ENCODE measurements at regions not wholly inside any gene's neighbourhood (a gene's known extent, or its start where the extent isn't known, plus 50 kb on each side); places are given as distances from the start of the nearest gene placed in this dataset.

DNA sequence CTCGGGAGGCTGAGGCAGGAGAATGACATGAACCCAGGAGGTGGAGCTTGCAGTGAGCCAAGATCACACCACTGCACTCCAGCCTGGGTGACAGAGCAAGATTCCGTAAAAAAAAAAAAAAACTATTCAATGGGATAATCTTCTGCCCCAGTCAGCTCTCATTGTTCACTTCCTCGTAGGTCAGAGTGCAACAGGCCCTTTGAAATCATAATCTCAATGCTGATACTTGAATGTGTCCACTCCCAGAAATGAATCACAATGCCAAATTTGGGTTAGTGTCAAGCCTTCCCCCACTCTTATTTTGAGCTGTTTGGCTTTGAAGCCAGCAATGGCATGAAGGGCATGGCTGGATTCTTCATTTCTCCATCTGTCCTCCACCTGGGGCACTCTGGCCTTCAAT is 610.3 kb upstream of the KLF4 start:
- H3K4me2 ChIP-seq (ENCODE audit: control insufficient read depth, extremely low read depth, insufficient read depth, low read depth, low read length): no peak overlapping the region
- no peaks in the 10 kb centered on the region for H3K36me3 ChIP-seq (ENCODE audit: control insufficient read depth in 2 of 2, extremely low read depth in 1 of 2, insufficient read depth in 2 of 2, low read length in 2 of 2)
- H3K9me3 ChIP-seq (ENCODE audit: control insufficient read depth, low read depth, low read length): no peaks in the 10 kb centered on the region
- H3K9ac ChIP-seq (ENCODE audit: control insufficient read depth, extremely low read depth, insufficient read depth, low read length): no peak overlapping the region
- H3K4me1 ChIP-seq (ENCODE audit: control insufficient read depth, extremely low read depth, insufficient read depth, low read length): peaks cover 13% of the 10 kb centered on the region
- no peaks in the 10 kb centered on the region for H3K9me1 ChIP-seq (ENCODE audit: control insufficient read depth, extremely low read depth, insufficient read depth, low read length)
- H4K20me1 ChIP-seq (ENCODE audit: control insufficient read depth, extremely low read depth, insufficient read depth, low read length): no peaks in the 10 kb centered on the region
- no peak for TF ChIP-seq EZH2 (IDR thresholded peaks at IDR 0.05; ENCODE audit: low read length)
- TF ChIP-seq, protein P1, sequence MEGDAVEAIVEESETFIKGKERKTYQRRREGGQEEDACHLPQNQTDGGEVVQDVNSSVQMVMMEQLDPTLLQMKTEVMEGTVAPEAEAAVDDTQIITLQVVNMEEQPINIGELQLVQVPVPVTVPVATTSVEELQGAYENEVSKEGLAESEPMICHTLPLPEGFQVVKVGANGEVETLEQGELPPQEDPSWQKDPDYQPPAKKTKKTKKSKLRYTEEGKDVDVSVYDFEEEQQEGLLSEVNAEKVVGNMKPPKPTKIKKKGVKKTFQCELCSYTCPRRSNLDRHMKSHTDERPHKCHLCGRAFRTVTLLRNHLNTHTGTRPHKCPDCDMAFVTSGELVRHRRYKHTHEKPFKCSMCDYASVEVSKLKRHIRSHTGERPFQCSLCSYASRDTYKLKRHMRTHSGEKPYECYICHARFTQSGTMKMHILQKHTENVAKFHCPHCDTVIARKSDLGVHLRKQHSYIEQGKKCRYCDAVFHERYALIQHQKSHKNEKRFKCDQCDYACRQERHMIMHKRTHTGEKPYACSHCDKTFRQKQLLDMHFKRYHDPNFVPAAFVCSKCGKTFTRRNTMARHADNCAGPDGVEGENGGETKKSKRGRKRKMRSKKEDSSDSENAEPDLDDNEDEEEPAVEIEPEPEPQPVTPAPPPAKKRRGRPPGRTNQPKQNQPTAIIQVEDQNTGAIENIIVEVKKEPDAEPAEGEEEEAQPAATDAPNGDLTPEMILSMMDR (optimal IDR thresholded peaks at IDR 0.05 in 1 of 3, IDR thresholded peaks at IDR 0.05 in 1 of 3, conservative IDR thresholded peaks at IDR 0.05 in 1 of 3; ENCODE audit: extremely low read depth in 1 of 3, insufficient read depth in 2 of 3, low read length in 3 of 3): no peak
- no peak overlapping the region for H2AFZ ChIP-seq (ENCODE audit: control insufficient read depth, low read length)
- H3K4me3 ChIP-seq (ENCODE audit: control insufficient read depth in 2 of 3, extremely low read depth in 1 of 3, insufficient read depth in 2 of 3, low read depth in 1 of 3, low read length in 3 of 3): no peak overlapping the region
- H3K27ac ChIP-seq (ENCODE audit: control insufficient read depth, insufficient read depth, low read length): no peak overlapping the region
- DNase-seq (ENCODE audit: low read depth, low spot score) (no peak), FAIRE-seq (no peak)
- H3K79me2 ChIP-seq (ENCODE audit: control insufficient read depth, insufficient read depth, low read length): no peaks in the 10 kb centered on the region
- no peaks in the 10 kb centered on the region for H3K27me3 ChIP-seq (ENCODE audit: control insufficient read depth, extremely low read depth, insufficient read depth, low read length)
- dilution Hi-C loops (cut with MboI; ENCODE audit: extremely low pct_ligation_motif_present, low sequenced_read_pairs): no loop called here

DNA sequence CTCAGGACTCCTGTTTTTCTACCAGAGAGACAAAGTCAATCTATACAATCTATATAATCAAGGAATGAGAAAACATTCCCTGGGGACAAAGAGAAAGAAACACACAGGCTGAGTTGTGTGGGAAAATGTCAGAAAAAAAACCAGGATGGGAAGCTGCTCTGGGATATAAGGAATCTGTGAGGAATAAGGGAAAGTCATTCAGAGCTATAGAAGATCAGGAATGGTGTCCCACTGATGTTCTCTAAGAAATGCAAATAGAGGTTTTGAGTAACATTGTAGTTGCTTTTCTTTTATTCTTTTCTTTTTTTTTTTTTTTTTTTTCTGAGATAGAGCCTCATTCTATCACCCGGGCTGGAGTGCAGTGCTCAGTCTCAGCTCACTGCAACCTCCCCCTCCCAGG is 605.9 kb upstream of the KLF4 start:
- Histone ChIP-seq H3K79me2 (ENCODE audit: control insufficient read depth, insufficient read depth, low read length) (no peaks in the 10 kb centered on the region), H3K4me2 (ENCODE audit: control insufficient read depth, extremely low read depth, insufficient read depth, low read depth, low read length) (no peak overlapping the region), H3K9me3 (ENCODE audit: control insufficient read depth, low read depth, low read length) (no peaks in the 10 kb centered on the region), H3K27ac (ENCODE audit: control insufficient read depth, insufficient read depth, low read length) (no peak overlapping the region), H3K27me3 (ENCODE audit: control insufficient read depth, extremely low read depth, insufficient read depth, low read length) (no peaks in the 10 kb centered on the region), H3K9me1 (ENCODE audit: control insufficient read depth, extremely low read depth, insufficient read depth, low read length) (no peaks in the 10 kb centered on the region), H4K20me1 (ENCODE audit: control insufficient read depth, extremely low read depth, insufficient read depth, low read length) (no peaks in the 10 kb centered on the region), H2AFZ (ENCODE audit: control insufficient read depth, low read length) (no peak overlapping the region), H3K4me3 (ENCODE audit: control insufficient read depth in 2 of 3, extremely low read depth in 1 of 3, insufficient read depth in 2 of 3, low read depth in 1 of 3, low read length in 3 of 3) (no peak overlapping the region), H3K36me3 (ENCODE audit: control insufficient read depth in 2 of 2, extremely low read depth in 1 of 2, insufficient read depth in 2 of 2, low read length in 2 of 2) (no peaks in the 10 kb centered on the region), H3K9ac (ENCODE audit: control insufficient read depth, extremely low read depth, insufficient read depth, low read length) (no peak overlapping the region), H3K4me1 (ENCODE audit: control insufficient read depth, extremely low read depth, insufficient read depth, low read length) (peaks cover 18% of the 10 kb centered on the region)
- dilution Hi-C loops (cut with MboI; ENCODE audit: extremely low pct_ligation_motif_present, low sequenced_read_pairs): no loop called here
- DNase-seq (ENCODE audit: low read depth, low spot score) (no peak), FAIRE-seq (no peak)
- TF ChIP-seq EZH2 (IDR thresholded peaks at IDR 0.05; ENCODE audit: low read length): no peak
- TF ChIP-seq, protein P1 (optimal IDR thresholded peaks at IDR 0.05 in 1 of 3, IDR thresholded peaks at IDR 0.05 in 1 of 3, conservative IDR thresholded peaks at IDR 0.05 in 1 of 3; ENCODE audit: extremely low read depth in 1 of 3, insufficient read depth in 2 of 3, low read length in 3 of 3): no peak

All from keratinocyte (primary cell).